ENCODE measurements at regions not wholly inside any gene's neighbourhood (a gene's known extent, or its start where the extent isn't known, plus 50 kb on each side); places are given as distances from the start of the nearest gene placed in this dataset.
"Not testable (repeated sequence)": the region's sequence is repeated elsewhere in the genome, so short reads cannot be mapped to it uniquely, and the experiment has no call there.

- TF ChIP-seq CTCF (IDR thresholded peaks at IDR 0.05); POLR2AphosphoS5 (IDR thresholded peaks at IDR 0.05; ENCODE audit: low read depth, low read length): not testable (repeated sequence)
Observed at GRCh38 chr9:39809401-39810226, 454.1 kb downstream of the SPATA31A1 start.
